ENCODE measurements at regions not wholly inside any gene's neighbourhood (a gene's known extent, or its start where the extent isn't known, plus 50 kb on each side); places are given as distances from the start of the nearest gene placed in this dataset.

DNA sequence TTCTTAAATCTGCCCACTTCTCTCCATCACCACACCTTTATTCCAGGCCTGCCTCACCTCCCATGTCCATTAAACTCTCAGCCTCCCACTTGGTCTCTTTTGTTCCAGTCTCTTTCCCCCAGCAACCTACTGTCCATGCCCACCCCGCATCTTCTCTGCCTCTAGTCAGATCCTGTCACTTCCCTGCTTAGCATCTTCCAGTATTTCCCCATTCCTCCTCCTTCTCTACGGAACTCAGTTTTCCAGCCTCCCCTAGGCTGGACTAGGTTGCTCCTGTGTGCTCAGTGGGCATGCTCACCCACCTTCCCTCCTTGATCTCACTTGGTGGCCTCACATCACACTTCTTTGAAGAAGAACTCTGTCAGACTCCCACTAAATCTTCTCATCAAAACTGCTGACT, 179.8 kb downstream of the BAMBI start:
- peaks cover 9% of the 10 kb centered on the region for H3K4me1 ChIP-seq
- DNase-seq: no peak
- no peaks in the 10 kb centered on the region for H3K36me3 ChIP-seq (ENCODE audit: low read depth, missing control alignments)
- TF ChIP-seq POLR2A (IDR thresholded peaks at IDR 0.05): no peak
- TF ChIP-seq, protein P1, sequence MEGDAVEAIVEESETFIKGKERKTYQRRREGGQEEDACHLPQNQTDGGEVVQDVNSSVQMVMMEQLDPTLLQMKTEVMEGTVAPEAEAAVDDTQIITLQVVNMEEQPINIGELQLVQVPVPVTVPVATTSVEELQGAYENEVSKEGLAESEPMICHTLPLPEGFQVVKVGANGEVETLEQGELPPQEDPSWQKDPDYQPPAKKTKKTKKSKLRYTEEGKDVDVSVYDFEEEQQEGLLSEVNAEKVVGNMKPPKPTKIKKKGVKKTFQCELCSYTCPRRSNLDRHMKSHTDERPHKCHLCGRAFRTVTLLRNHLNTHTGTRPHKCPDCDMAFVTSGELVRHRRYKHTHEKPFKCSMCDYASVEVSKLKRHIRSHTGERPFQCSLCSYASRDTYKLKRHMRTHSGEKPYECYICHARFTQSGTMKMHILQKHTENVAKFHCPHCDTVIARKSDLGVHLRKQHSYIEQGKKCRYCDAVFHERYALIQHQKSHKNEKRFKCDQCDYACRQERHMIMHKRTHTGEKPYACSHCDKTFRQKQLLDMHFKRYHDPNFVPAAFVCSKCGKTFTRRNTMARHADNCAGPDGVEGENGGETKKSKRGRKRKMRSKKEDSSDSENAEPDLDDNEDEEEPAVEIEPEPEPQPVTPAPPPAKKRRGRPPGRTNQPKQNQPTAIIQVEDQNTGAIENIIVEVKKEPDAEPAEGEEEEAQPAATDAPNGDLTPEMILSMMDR (IDR thresholded peaks at IDR 0.05): no peak
- H3K27ac ChIP-seq: no peak overlapping the region
- no peak overlapping the region for H3K4me3 ChIP-seq
- H3K27me3 ChIP-seq: no peaks in the 10 kb centered on the region
- intact Hi-C loops (cut with DNase I; ENCODE audit: low total_unique reads): no loop called here
- 96 to 98% methylated on average over 2 of the region's 2 CpGs for WGBS, 2 donors
- no peaks in the 10 kb centered on the region for H3K9me3 ChIP-seq

DNA sequence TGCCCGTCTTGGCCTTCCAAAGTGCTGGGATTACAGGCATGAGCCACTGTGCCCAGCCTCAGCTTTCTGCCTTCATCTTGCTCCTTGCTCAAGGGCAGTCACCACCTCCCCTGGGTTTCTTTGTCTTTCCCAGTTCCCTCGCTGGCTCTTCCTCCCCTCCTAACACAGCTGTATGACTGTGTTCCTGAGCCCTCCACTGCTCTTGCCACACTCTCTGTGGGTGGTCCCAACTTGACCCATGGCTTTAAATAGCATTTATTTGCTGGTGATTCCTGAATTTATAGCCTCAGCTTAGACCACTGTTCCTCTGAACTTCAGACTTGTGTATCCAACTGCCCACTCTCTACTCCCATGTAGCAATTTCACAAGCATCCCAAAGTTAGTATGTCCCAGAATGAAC, 181.3 kb downstream of the BAMBI start:
- Histone ChIP-seq H3K4me3 (no peak overlapping the region), H3K27ac (no peak overlapping the region), H3K36me3 (ENCODE audit: low read depth, missing control alignments) (no peaks in the 10 kb centered on the region), H3K9me3 (no peaks in the 10 kb centered on the region), H3K4me1 (peaks cover 4% of the 10 kb centered on the region), H3K27me3 (no peaks in the 10 kb centered on the region)
- no peak for TF ChIP-seq POLR2A (IDR thresholded peaks at IDR 0.05)
- TF ChIP-seq, protein P1 (IDR thresholded peaks at IDR 0.05): no peak
- no peak for DNase-seq
- WGBS, 2 donors: 84 to 88% methylated on average over 2 of the region's 2 CpGs
- intact Hi-C loops (cut with DNase I; ENCODE audit: low total_unique reads): no loop called here

DNA sequence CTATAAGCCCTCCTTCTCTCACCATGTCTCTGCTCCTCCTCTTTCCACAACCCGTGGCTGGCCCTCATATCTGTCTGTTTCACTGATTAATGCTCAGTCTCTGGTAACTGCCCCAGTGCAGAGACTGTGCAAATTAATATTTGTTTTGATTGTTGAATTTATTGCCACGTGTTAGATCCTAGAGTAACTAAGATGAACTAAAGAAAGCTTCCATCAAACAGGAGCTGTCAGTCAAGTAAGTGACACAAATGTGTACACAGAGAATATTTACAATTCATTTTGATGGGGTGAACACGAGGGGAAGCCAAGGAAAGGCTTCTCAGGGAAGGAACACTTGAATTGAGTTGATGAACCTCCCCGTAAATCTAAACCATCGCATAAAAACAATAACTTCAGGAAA, 182.5 kb downstream of the BAMBI start:
- WGBS, 2 donors: 67% methylated on average over 5 of the region's 5 CpGs
- H3K4me3 ChIP-seq: no peak overlapping the region
- TF ChIP-seq POLR2A (IDR thresholded peaks at IDR 0.05): no peak
- TF ChIP-seq, protein P1 (IDR thresholded peaks at IDR 0.05): no peak
- peaks cover 3% of the 10 kb centered on the region for H3K4me1 ChIP-seq
- H3K36me3 ChIP-seq (ENCODE audit: low read depth, missing control alignments): no peaks in the 10 kb centered on the region
- no peak for DNase-seq
- H3K27me3 ChIP-seq: no peaks in the 10 kb centered on the region
- intact Hi-C loops (cut with DNase I; ENCODE audit: low total_unique reads): no loop called here
- no peaks in the 10 kb centered on the region for H3K9me3 ChIP-seq
- no peak overlapping the region for H3K27ac ChIP-seq

DNA sequence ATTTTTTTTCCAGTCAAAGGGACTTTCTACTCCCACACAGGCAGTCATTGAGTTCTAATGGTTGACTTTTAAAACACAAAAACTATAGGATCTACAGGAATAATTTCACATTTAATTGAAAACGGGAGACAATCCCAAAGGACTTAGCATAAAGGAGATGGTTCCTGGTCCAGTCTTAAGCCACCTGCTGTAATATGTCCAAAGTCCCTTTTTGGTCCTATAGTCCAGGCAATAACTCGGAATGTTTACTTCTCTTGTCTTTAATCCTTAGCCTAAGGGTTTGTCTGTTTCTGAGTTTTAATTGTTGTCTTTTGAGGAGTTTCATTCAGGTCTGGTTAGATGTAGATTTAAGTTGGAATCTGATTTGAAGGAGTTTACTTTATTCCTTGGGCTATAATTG, 184.9 kb downstream of the BAMBI start:
- intact Hi-C loops (cut with DNase I; ENCODE audit: low total_unique reads): no loop called here
- Histone ChIP-seq H3K4me1 (peaks cover 3% of the 10 kb centered on the region), H3K4me3 (no peak overlapping the region), H3K36me3 (ENCODE audit: low read depth, missing control alignments) (no peaks in the 10 kb centered on the region), H3K9me3 (no peaks in the 10 kb centered on the region), H3K27me3 (no peaks in the 10 kb centered on the region), H3K27ac (no peak overlapping the region)
- no peak for DNase-seq
- no peak for TF ChIP-seq POLR2A (IDR thresholded peaks at IDR 0.05)
- TF ChIP-seq, protein P1 (IDR thresholded peaks at IDR 0.05): no peak
- WGBS, 2 donors: 67 to 84% methylated on average over 2 of the region's 2 CpGs

DNA sequence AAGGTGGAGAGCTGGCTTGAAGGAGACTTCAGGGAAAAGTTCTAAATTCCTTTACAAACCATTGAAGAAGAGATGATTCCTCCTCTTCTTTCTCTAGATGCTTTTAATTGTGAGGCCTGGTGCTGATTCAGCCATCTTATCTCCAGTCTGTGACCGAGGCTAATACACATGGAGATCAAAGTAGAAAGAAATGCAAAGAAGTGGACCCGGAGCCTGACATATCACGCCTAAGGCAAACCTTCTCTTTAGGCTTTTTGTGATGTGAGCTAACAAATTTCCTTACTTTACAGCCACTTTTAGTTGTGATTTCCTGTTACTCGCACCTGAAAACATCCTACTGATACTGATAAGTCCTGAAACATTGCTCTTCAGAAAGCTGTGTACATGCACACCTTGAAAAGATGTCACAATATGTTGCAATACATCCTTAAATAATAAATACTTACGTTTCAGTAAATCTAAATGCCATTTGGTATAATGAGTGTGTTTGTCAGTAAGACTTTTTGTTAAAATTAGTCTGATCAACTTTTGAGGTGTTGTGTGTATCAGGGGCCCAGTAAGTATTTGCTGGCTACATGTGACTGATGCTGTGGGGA, 192.4 kb downstream of the BAMBI start:
- Histone ChIP-seq H3K4me1 (no peaks in the 10 kb centered on the region), H3K27me3 (no peaks in the 10 kb centered on the region), H3K36me3 (ENCODE audit: low read depth, missing control alignments) (no peaks in the 10 kb centered on the region), H3K27ac (no peak overlapping the region), H3K9me3 (no peaks in the 10 kb centered on the region), H3K4me3 (no peak overlapping the region)
- no peak for TF ChIP-seq POLR2A (IDR thresholded peaks at IDR 0.05)
- TF ChIP-seq, protein P1 (IDR thresholded peaks at IDR 0.05): no peak
- intact Hi-C loops (cut with DNase I; ENCODE audit: low total_unique reads): no loop called here
- WGBS, 2 donors: 74 to 83% methylated on average over 5 of the region's 5 CpGs
- DNase-seq: no peak
